ENCODE measurements at regions not wholly inside any gene's neighbourhood (a gene's known extent, or its start where the extent isn't known, plus 50 kb on each side); places are given as distances from the start of the nearest gene placed in this dataset.

GRCh38 chr19:29040292-29040691 is 172.7 kb downstream of the UQCRFS1 start:
- no peak for TF ChIP-seq BHLHE40 (IDR thresholded peaks at IDR 0.05; ENCODE audit: low read depth, low read length)
- TF ChIP-seq ESRRA (IDR thresholded peaks at IDR 0.05; ENCODE audit: borderline replicate concordance, low read length): no peak
- no peak for TF ChIP-seq CTCF (IDR thresholded peaks at IDR 0.05)
- TF ChIP-seq RNF2 (IDR thresholded peaks at IDR 0.05; ENCODE audit: borderline replicate concordance, low read depth): no peak

Data from A549 (cell line).